ENCODE measurements at regions not wholly inside any gene's neighbourhood (a gene's known extent, or its start where the extent isn't known, plus 50 kb on each side); places are given as distances from the start of the nearest gene placed in this dataset.

- no peak for TF ChIP-seq CTCF (IDR thresholded peaks at IDR 0.05)
- TF ChIP-seq SMC3 (IDR thresholded peaks at IDR 0.05; ENCODE audit: low read depth, low read length), result no peak
- TF ChIP-seq TAF1 (IDR thresholded peaks at IDR 0.05; ENCODE audit: borderline replicate concordance, low read depth, low read length), result no peak
- TF ChIP-seq FOSL2 (IDR thresholded peaks at IDR 0.05; ENCODE audit: borderline replicate concordance, low read depth), result no peak
- TF ChIP-seq MAX (IDR thresholded peaks at IDR 0.05; ENCODE audit: low read depth), result no peak
- TF ChIP-seq POLR2AphosphoS5 (IDR thresholded peaks at IDR 0.05; ENCODE audit: low read depth, low read length), result no peak
- TF ChIP-seq ZBTB33 (IDR thresholded peaks at IDR 0.05; ENCODE audit: borderline replicate concordance, low read depth), result no peak
- no peak for TF ChIP-seq RAD21 (IDR thresholded peaks at IDR 0.05; ENCODE audit: low read length)
- TF ChIP-seq FOXM1 (IDR thresholded peaks at IDR 0.05; ENCODE audit: low read depth), result no peak
- TF ChIP-seq RCOR1 (IDR thresholded peaks at IDR 0.05; ENCODE audit: low read length), result no peak
These were observed 110.2 kb downstream of the WT1 start for GRCh38 chr11:32325187-32325586.
